B cell (primary cell): ENCODE measurements at regions not wholly inside any gene's neighbourhood (a gene's known extent, or its start where the extent isn't known, plus 50 kb on each side); places are given as distances from the start of the nearest gene placed in this dataset.

ENCODE experiments used
- CTCF ChIP-seq: fragments of 200-600 bp; IDR thresholded peaks from one replicate; pipeline ENCODE4 v1.8.0; 2022; ENCODE audit warnings: antibody characterized with exemption, mild to moderate bottlenecking
- EZH2 ChIP-seq: IDR thresholded peaks from 2 replicates; pipeline ENCODE4 v1.6.1; 2012; ENCODE audit warnings: borderline replicate concordance, low read depth, mild to moderate bottlenecking, moderate library complexity, low read length; ENCODE audit not compliant: insufficient read depth, poor library complexity, severe bottlenecking

- TF ChIP-seq CTCF, result no peak
- TF ChIP-seq EZH2, result no peak
Observed at GRCh38 chr3:83683937-83684598, 1274.7 kb upstream of the CADM2 start.
